ENCODE measurements at regions not wholly inside any gene's neighbourhood (a gene's known extent, or its start where the extent isn't known, plus 50 kb on each side); places are given as distances from the start of the nearest gene placed in this dataset.
"Not testable (repeated sequence)": the region's sequence is repeated elsewhere in the genome, so short reads cannot be mapped to it uniquely, and the experiment has no call there.

GRCh38 chr5:117304512-117305107 is 730.0 kb upstream of the SEMA6A start:
- H3K27me3 ChIP-seq (ENCODE audit: low read depth); H3K4me1 ChIP-seq; in situ Hi-C loops (cut with MboI; ENCODE audit: low sequenced_read_pairs); H3K9me3 ChIP-seq; H3K4me3 ChIP-seq; DNase-seq (ENCODE audit: low spot score in 2 of 2); H3K36me3 ChIP-seq (replicated peaks): not testable (repeated sequence)

- no peak overlapping the region for H3K4me3 ChIP-seq
- no peaks in the 10 kb centered on the region for H3K9me3 ChIP-seq
- no peaks in the 10 kb centered on the region for H3K4me1 ChIP-seq
- no peak for DNase-seq (ENCODE audit: low spot score in 2 of 2)
- no peaks in the 10 kb centered on the region for H3K27me3 ChIP-seq (ENCODE audit: low read depth)
- in situ Hi-C loops (cut with MboI; ENCODE audit: low sequenced_read_pairs), result no loop called here
- no peaks in the 10 kb centered on the region for H3K36me3 ChIP-seq (replicated peaks)
Measured at GRCh38 chr5:117302949-117303348, 728.3 kb upstream of the SEMA6A start.

GRCh38 chr5:117302473-117302872 is 727.9 kb upstream of the SEMA6A start:
- in situ Hi-C loops (cut with MboI; ENCODE audit: low sequenced_read_pairs), result no loop called here
- H3K27me3 ChIP-seq (ENCODE audit: low read depth), result no peaks in the 10 kb centered on the region
- no peak for DNase-seq (ENCODE audit: low spot score in 2 of 2)

GRCh38 chr5:117299936-117300328 is 725.3 kb upstream of the SEMA6A start:
- no peak for DNase-seq (ENCODE audit: low spot score in 2 of 2)
- H3K27me3 ChIP-seq (ENCODE audit: low read depth), result no peaks in the 10 kb centered on the region
- H3K4me1 ChIP-seq, result peaks cover 5% of the 10 kb centered on the region; the same call in 1 of the 2 replicates
- no peaks in the 10 kb centered on the region for H3K36me3 ChIP-seq (replicated peaks)
- H3K4me3 ChIP-seq, result no peak overlapping the region
- in situ Hi-C loops (cut with MboI; ENCODE audit: low sequenced_read_pairs), result no loop called here
- no peaks in the 10 kb centered on the region for H3K9me3 ChIP-seq

More at GRCh38 chr5:117302473-117302872, 727.9 kb upstream of the SEMA6A start:
- H3K4me1 ChIP-seq, result peaks cover 3% of the 10 kb centered on the region; the same call in 1 of the 2 replicates
- H3K4me3 ChIP-seq, result no peak overlapping the region
- H3K9me3 ChIP-seq, result no peaks in the 10 kb centered on the region
- H3K36me3 ChIP-seq (replicated peaks), result no peaks in the 10 kb centered on the region

GRCh38 chr5:117299224-117299935 is 724.8 kb upstream of the SEMA6A start:
- no peak for DNase-seq (ENCODE audit: low spot score in 2 of 2)
- no peaks in the 10 kb centered on the region for H3K36me3 ChIP-seq (replicated peaks)
- no peaks in the 10 kb centered on the region for H3K27me3 ChIP-seq (ENCODE audit: low read depth)
- H3K9me3 ChIP-seq, result no peaks in the 10 kb centered on the region
- in situ Hi-C loops (cut with MboI; ENCODE audit: low sequenced_read_pairs), result no loop called here
- H3K4me3 ChIP-seq, result no peak overlapping the region
- H3K4me1 ChIP-seq, result peaks cover 5% of the 10 kb centered on the region; the same call in 1 of the 2 replicates

- DNase-seq (ENCODE audit: low spot score in 2 of 2), result no peak
- H3K27me3 ChIP-seq (ENCODE audit: low read depth), result no peaks in the 10 kb centered on the region
- no peak overlapping the region for H3K4me3 ChIP-seq
- no peaks in the 10 kb centered on the region for H3K36me3 ChIP-seq (replicated peaks)
- in situ Hi-C loops (cut with MboI; ENCODE audit: low sequenced_read_pairs), result no loop called here
- H3K4me1 ChIP-seq, result peaks cover 5% of the 10 kb centered on the region; the same call in 1 of the 2 replicates
- H3K9me3 ChIP-seq, result no peaks in the 10 kb centered on the region
Measured at GRCh38 chr5:117296872-117297271, 722.2 kb upstream of the SEMA6A start.

- H3K4me3 ChIP-seq, result no peak overlapping the region
- peaks cover 5% of the 10 kb centered on the region; the same call in 1 of the 2 replicates for H3K4me1 ChIP-seq
- no peaks in the 10 kb centered on the region for H3K27me3 ChIP-seq (ENCODE audit: low read depth)
- no peaks in the 10 kb centered on the region for H3K9me3 ChIP-seq
- in situ Hi-C loops (cut with MboI; ENCODE audit: low sequenced_read_pairs), result no loop called here
- no peak for DNase-seq (ENCODE audit: low spot score in 2 of 2)
- no peaks in the 10 kb centered on the region for H3K36me3 ChIP-seq (replicated peaks)
Measured at GRCh38 chr5:117295941-117296340, 721.3 kb upstream of the SEMA6A start.

- Histone ChIP-seq H3K36me3 (replicated peaks) (no peaks in the 10 kb centered on the region), H3K9me3 (no peaks in the 10 kb centered on the region), H3K4me3 (no peak overlapping the region), H3K27me3 (ENCODE audit: low read depth) (no peaks in the 10 kb centered on the region), H3K4me1 (no peaks in the 10 kb centered on the region)
- in situ Hi-C loops (cut with MboI; ENCODE audit: low sequenced_read_pairs), result no loop called here
- DNase-seq (ENCODE audit: low spot score in 2 of 2), result no peak
Measured at GRCh38 chr5:117286813-117287212, 712.2 kb upstream of the SEMA6A start.

- in situ Hi-C loops (cut with MboI; ENCODE audit: low sequenced_read_pairs), result no loop called here
- Histone ChIP-seq H3K36me3 (replicated peaks) (no peaks in the 10 kb centered on the region), H3K27me3 (ENCODE audit: low read depth) (no peaks in the 10 kb centered on the region), H3K4me3 (no peak overlapping the region), H3K4me1 (peaks cover 10% of the 10 kb centered on the region), H3K9me3 (no peaks in the 10 kb centered on the region; the same call in 1 of the 2 replicates)
- DNase-seq (ENCODE audit: low spot score in 2 of 2), result peak in 1 of 2 experiments; percentile 23
Measured at GRCh38 chr5:117271656-117272055, 697.0 kb upstream of the SEMA6A start.

GRCh38 chr5:117266280-117266679 is 691.7 kb upstream of the SEMA6A start:
- H3K27me3 ChIP-seq (ENCODE audit: low read depth), result no peaks in the 10 kb centered on the region
- peaks cover 6% of the 10 kb centered on the region for H3K4me1 ChIP-seq
- no peaks in the 10 kb centered on the region for H3K9me3 ChIP-seq
- H3K4me3 ChIP-seq, result no peak overlapping the region
- no peak for DNase-seq (ENCODE audit: low spot score in 2 of 2)
- in situ Hi-C loops (cut with MboI; ENCODE audit: low sequenced_read_pairs), result no loop called here
- no peaks in the 10 kb centered on the region for H3K36me3 ChIP-seq (replicated peaks)

- no peaks in the 10 kb centered on the region for H3K27me3 ChIP-seq (ENCODE audit: low read depth)
- no peak overlapping the region for H3K4me3 ChIP-seq
- no peaks in the 10 kb centered on the region for H3K36me3 ChIP-seq (replicated peaks)
- H3K4me1 ChIP-seq, result peaks cover 4% of the 10 kb centered on the region
- in situ Hi-C loops (cut with MboI; ENCODE audit: low sequenced_read_pairs), result no loop called here
- no peak for DNase-seq (ENCODE audit: low spot score in 2 of 2)
- H3K9me3 ChIP-seq, result no peaks in the 10 kb centered on the region
Measured at GRCh38 chr5:117263231-117263630, 688.6 kb upstream of the SEMA6A start.

- Histone ChIP-seq H3K4me3 (no peak overlapping the region), H3K9me3 (no peaks in the 10 kb centered on the region), H3K36me3 (replicated peaks) (no peaks in the 10 kb centered on the region), H3K27me3 (ENCODE audit: low read depth) (no peaks in the 10 kb centered on the region), H3K4me1 (peaks cover 4% of the 10 kb centered on the region)
- no peak for DNase-seq (ENCODE audit: low spot score in 2 of 2)
- in situ Hi-C loops (cut with MboI; ENCODE audit: low sequenced_read_pairs), result no loop called here
Measured at GRCh38 chr5:117262572-117263131, 688.0 kb upstream of the SEMA6A start.

- Histone ChIP-seq H3K36me3 (replicated peaks) (no peaks in the 10 kb centered on the region), H3K9me3 (no peaks in the 10 kb centered on the region), H3K27me3 (ENCODE audit: low read depth) (no peaks in the 10 kb centered on the region), H3K4me1 (peaks cover 4% of the 10 kb centered on the region), H3K4me3 (no peak overlapping the region)
- in situ Hi-C loops (cut with MboI; ENCODE audit: low sequenced_read_pairs), result no loop called here
- no peak for DNase-seq (ENCODE audit: low spot score in 2 of 2)
Measured at GRCh38 chr5:117261948-117262571, 687.4 kb upstream of the SEMA6A start.
